ENCODE measurements at regions not wholly inside any gene's neighbourhood (a gene's known extent, or its start where the extent isn't known, plus 50 kb on each side); places are given as distances from the start of the nearest gene placed in this dataset.
"Not testable (repeated sequence)": the region's sequence is repeated elsewhere in the genome, so short reads cannot be mapped to it uniquely, and the experiment has no call there.

DNA sequence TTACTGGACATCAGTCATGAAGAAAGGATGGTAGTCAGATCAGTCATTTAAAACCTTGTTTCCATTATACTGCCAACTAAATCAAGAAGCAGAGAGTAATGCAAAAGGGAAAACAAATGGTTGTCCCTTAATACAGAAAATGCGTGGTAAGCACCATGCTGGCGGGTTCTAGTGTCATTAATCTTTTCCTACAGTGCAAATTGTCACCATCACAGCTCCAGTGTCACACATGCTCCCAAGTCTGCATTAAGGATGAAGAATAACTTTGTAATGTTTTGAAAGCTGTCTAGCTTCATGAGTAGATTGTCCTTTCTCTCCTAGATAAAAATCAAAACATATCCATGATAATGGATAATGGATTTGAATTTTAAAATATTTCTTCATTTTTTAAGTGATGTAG is 735.6 kb downstream of the EPHA7 start:
- DNase-seq (no peak), ATAC-seq (replicated peaks) (no peak)
- H3K27ac Mint-ChIP-seq, result no peak overlapping the region
- H3K4me1 Mint-ChIP-seq, result peaks cover 2 to 12% of the 10 kb centered on the region in 2 donors
- peaks cover 0 to 5% of the 10 kb centered on the region in 2 donors for H3K9me3 Mint-ChIP-seq
- H3K36me3 Mint-ChIP-seq, result no peaks in the 10 kb centered on the region
- no peak overlapping the region for H3K4me3 Mint-ChIP-seq
- no peaks in the 10 kb centered on the region for H3K27me3 Mint-ChIP-seq

DNA sequence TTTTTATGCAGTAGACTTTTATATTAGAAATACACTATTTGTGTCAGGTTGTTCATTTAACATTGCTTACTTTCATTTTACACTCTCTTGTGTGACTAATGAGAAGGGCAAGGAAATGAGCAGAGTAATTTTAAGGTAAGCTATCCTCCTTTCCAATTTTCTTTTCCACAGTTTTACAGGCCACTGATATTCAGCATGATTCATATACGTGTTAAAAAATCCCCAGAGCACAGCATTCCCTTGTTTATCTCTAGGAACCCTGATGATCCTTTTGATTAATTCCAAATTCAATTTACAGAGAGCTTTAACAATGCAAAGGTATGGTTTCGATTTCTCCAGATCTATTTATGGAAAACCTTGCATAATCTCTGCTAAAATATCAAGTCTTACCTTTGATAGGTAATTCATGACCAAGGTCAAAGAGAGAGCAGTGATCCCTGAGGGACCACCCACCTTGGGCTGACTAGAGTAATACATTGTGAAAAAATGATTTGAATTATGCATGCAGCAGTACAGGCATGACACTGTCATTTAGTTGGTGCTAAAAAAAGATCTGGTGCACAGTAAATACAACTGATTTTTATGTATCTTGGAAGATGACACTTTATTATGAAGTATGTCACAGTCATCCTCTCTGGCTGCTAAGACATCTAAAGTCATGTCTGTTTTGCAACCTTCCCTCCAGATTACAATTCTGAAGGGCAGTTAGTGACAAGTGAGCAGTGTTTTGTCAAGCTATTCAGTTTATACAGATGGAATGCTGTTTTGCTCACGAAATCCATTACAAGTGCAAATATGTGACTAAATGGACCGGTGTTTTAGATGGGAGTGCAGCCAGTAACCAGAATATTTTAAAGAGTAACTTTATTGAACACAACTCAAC is 736.6 kb downstream of the EPHA7 start:
- peaks cover 0 to 5% of the 10 kb centered on the region in 2 donors for H3K9me3 Mint-ChIP-seq
- H3K4me3 Mint-ChIP-seq, result no peak overlapping the region
- no peak overlapping the region for H3K27ac Mint-ChIP-seq
- DNase-seq, result no peak
- H3K36me3 Mint-ChIP-seq, result no peaks in the 10 kb centered on the region
- ATAC-seq (replicated peaks), result no peak
- peaks cover 0 to 7% of the 10 kb centered on the region in 2 donors for H3K4me1 Mint-ChIP-seq
- H3K27me3 Mint-ChIP-seq, result no peaks in the 10 kb centered on the region

GRCh38 chr6:92681401-92681800 is 738.0 kb downstream of the EPHA7 start:
- DNase-seq (no peak), ATAC-seq (replicated peaks) (no peak)
- Mint-ChIP-seq H3K27me3 (no peaks in the 10 kb centered on the region), H3K4me3 (no peak overlapping the region), H3K4me1 (no peaks in the 10 kb centered on the region), H3K36me3 (no peaks in the 10 kb centered on the region), H3K27ac (no peak overlapping the region), H3K9me3 (peaks cover 0 to 1% of the 10 kb centered on the region in 2 donors)

GRCh38 chr6:92671462-92671861 is 747.9 kb downstream of the EPHA7 start:
- H3K27ac Mint-ChIP-seq, DNase-seq, H3K4me3 Mint-ChIP-seq, H3K27me3 Mint-ChIP-seq, H3K4me1 Mint-ChIP-seq, H3K36me3 Mint-ChIP-seq: not testable (repeated sequence)
- peak in 1 of 2 donors; percentile 45 for ATAC-seq (replicated peaks)
- H3K9me3 Mint-ChIP-seq, result peaks cover 8 to 10% of the 10 kb centered on the region in 2 donors

DNA sequence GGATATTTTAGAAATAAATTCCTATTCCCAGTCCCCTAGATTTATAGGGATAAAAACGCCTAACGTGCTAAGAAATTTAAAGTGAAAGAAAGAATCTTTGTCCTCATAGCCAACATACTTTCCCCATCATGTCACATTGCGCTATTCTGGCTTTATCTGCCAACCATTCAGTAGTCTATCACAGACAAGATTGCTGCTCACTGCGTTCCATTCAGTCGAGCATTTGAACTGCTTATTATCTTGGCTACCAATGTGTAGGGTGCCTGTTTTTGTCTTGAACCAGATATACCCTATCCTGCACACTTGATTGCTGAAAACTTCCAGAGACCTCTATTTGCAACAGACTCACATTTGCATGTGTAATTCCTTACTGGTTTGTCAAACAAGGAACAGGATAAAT is 751.5 kb downstream of the EPHA7 start:
- peaks cover 4 to 5% of the 10 kb centered on the region in 2 donors for H3K9me3 Mint-ChIP-seq
- no peak overlapping the region for H3K4me3 Mint-ChIP-seq
- no peak for DNase-seq
- H3K27me3 Mint-ChIP-seq, result no peaks in the 10 kb centered on the region
- no peak overlapping the region for H3K27ac Mint-ChIP-seq
- no peak for ATAC-seq (replicated peaks)
- no peaks in the 10 kb centered on the region for H3K36me3 Mint-ChIP-seq
- H3K4me1 Mint-ChIP-seq, result peaks cover 0 to 2% of the 10 kb centered on the region in 2 donors

DNA sequence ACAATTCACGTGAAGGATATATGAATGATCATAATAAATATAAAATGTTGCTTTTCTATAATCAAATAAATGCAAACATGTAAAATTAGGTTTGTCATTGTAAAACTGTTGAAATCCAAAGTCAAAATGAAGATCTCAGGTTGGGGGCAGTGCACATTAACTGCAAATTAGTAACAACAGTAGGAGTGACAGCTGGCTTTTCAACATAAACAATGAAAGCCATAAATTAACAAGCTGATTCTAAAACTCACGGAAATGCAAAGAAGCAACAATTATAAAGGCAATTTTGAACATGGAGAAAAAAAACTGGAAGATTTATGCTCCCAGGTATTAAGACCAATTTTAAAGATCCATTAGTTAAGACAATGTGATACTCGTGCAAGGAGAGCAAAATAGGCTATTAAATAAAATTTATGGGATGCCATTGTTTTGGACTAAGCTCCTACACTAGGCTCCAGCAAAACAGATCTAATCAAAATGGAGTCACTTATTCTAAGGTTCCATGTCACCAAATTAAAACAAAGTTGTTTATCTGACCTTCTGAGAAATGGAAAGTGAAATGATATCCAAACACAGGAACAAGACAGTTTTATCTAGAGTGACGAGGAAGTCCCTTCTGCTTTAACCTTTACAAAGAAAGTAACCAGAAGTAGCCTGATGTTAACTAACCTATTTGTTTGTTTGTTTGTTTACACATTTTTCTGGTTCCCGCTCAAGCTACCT is 770.8 kb downstream of the EPHA7 start:
- H3K4me1 Mint-ChIP-seq, result no peaks in the 10 kb centered on the region
- no peak overlapping the region for H3K4me3 Mint-ChIP-seq
- H3K27ac Mint-ChIP-seq, result no peak overlapping the region
- no peaks in the 10 kb centered on the region for H3K27me3 Mint-ChIP-seq
- peaks cover 0 to 9% of the 10 kb centered on the region in 2 donors for H3K9me3 Mint-ChIP-seq
- ATAC-seq (replicated peaks) (no peak), DNase-seq (no peak)
- H3K36me3 Mint-ChIP-seq, result no peaks in the 10 kb centered on the region

GRCh38 chr6:92647630-92648029 is 771.7 kb downstream of the EPHA7 start:
- ATAC-seq (replicated peaks), result no peak
- no peak for DNase-seq
- H3K9me3 Mint-ChIP-seq, result peaks cover 0 to 8% of the 10 kb centered on the region in 2 donors
- H3K36me3 Mint-ChIP-seq, result no peaks in the 10 kb centered on the region
- H3K27me3 Mint-ChIP-seq, result no peaks in the 10 kb centered on the region
- H3K4me3 Mint-ChIP-seq, result no peak overlapping the region
- no peak overlapping the region for H3K27ac Mint-ChIP-seq
- no peaks in the 10 kb centered on the region for H3K4me1 Mint-ChIP-seq

DNA sequence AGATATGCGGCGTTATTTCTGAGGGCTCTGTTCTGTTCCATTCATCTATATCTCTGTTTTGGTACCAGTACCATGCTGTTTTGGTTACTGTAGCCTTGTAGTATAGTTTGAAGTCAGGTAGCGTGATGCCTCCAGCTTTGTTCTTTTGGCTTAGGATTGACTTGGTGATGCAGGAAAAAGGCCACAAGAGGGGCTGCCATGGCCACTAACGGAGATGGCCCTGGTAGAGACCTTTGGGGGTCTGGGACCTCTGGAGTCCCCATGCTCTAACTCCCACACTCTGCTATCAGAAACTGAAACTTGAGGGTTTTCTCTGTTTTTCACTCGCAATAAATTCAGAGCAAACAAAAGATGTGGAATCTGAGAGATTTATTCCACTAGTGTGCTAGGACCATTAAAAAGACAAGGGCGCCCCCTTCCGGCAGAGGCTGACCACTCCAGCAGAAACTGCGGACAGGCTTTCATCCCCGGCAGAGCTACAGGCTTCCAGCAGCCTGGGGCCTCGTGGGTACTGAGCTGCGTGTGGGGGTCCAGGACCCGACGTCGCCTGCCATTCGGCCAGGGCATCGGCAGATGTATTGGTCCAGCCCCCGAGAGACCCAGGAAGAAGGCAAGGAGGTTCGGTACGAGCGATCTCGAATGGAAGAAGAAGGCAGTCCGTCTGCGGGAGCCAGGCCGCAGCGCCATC is 775.1 kb downstream of the EPHA7 start:
- peak; percentile 0 for DNase-seq
- H3K9me3 Mint-ChIP-seq; H3K4me1 Mint-ChIP-seq; H3K36me3 Mint-ChIP-seq; H3K4me3 Mint-ChIP-seq; H3K27ac Mint-ChIP-seq; ATAC-seq (replicated peaks); H3K27me3 Mint-ChIP-seq: not testable (repeated sequence)

DNA sequence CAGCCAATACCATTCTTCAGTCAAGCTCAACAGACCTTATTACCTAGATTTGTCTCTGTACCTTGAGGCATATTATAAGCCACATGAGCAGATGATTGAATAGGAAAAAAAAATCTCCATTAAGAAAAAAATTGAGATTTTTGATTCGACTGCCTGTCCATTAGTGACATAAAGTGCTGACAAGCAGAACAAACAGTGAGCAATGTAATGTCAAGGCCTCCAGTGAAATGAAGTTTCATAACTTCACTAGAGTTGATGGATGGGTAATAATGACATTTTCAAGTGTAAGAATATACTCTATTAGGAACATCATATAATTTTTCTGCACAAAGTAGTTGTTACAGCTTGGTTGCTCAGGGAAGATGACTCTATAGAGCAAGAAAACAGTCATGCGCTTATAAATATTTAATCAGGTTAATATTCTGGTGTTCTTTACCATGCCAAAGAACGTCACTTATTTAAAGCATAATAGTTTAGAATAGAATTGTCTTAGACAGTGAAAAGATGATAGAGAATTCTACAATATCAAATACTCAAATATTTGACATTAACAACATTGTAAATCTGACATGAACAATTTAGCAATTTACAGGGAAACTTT is 783.7 kb downstream of the EPHA7 start:
- Mint-ChIP-seq H3K4me3 (no peak overlapping the region), H3K36me3 (no peaks in the 10 kb centered on the region), H3K27ac (no peak overlapping the region), H3K9me3 (no peaks in the 10 kb centered on the region), H3K27me3 (no peaks in the 10 kb centered on the region), H3K4me1 (no peaks in the 10 kb centered on the region)
- ATAC-seq (replicated peaks), result no peak
- no peak for DNase-seq

GRCh38 chr6:92634561-92634960 is 784.8 kb downstream of the EPHA7 start:
- DNase-seq (no peak), ATAC-seq (replicated peaks) (no peak)
- Mint-ChIP-seq H3K4me1 (no peaks in the 10 kb centered on the region), H3K27ac (no peak overlapping the region), H3K36me3 (no peaks in the 10 kb centered on the region), H3K4me3 (no peak overlapping the region), H3K27me3 (no peaks in the 10 kb centered on the region), H3K9me3 (no peaks in the 10 kb centered on the region)

DNA sequence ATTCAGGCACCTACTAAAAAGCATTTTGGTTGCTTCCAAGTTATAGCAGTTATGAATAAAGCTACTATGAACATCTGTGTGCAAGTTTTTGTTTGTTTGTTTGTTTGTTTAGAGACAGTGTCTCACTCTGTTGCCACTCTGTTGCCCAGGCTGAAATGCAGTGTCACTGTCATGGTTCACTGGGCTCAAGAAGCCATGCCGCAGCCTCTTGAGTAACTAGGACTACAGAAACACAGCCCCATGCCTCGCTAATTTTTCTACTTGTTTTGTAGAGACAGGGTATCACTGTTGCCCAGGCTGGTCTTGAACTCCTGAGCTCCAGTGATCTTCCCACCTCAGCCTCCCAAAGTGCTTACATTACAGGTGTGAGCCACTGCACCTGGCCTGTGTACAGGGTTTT is 795.9 kb downstream of the EPHA7 start:
- no peak for ATAC-seq (replicated peaks)
- H3K27me3 Mint-ChIP-seq, result no peaks in the 10 kb centered on the region
- H3K4me1 Mint-ChIP-seq, result no peaks in the 10 kb centered on the region
- H3K9me3 Mint-ChIP-seq, result peaks cover 5 to 6% of the 10 kb centered on the region in 2 donors
- H3K4me3 Mint-ChIP-seq, result no peak overlapping the region
- no peak overlapping the region for H3K27ac Mint-ChIP-seq
- no peaks in the 10 kb centered on the region for H3K36me3 Mint-ChIP-seq
- DNase-seq, result no peak

DNA sequence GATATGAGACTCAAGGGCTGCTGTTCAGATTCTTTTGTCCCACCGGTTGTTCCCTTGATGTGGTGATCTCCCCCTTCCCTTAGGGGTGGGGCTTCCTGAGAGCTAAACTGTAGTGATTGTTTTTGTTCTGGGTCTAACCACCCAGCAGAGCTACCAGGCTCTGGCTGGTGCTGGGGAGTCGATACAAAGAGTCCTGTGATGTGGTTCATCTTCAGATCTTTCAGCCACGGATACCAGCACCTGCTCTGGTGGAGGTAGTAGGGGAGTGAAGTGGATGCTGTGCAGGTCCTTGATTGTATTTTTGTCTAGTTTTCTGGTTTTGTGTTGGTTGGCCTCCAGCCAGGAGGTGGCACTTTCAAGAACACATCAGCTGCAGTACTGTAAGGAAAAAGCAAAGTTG is 801.6 kb downstream of the EPHA7 start:
- DNase-seq, result no peak
- Mint-ChIP-seq H3K27me3 (no peaks in the 10 kb centered on the region), H3K4me3 (no peak overlapping the region), H3K4me1 (no peaks in the 10 kb centered on the region), H3K9me3 (peaks cover 7 to 11% of the 10 kb centered on the region in 2 donors), H3K36me3 (no peaks in the 10 kb centered on the region), H3K27ac (no peak overlapping the region)
- ATAC-seq (replicated peaks), result no peak

- Mint-ChIP-seq H3K4me1 (no peaks in the 10 kb centered on the region), H3K36me3 (no peaks in the 10 kb centered on the region), H3K27me3 (no peaks in the 10 kb centered on the region), H3K4me3 (no peak overlapping the region), H3K9me3 (peaks cover 8 to 19% of the 10 kb centered on the region in 2 donors), H3K27ac (no peak overlapping the region)
- no peak for DNase-seq
- ATAC-seq (replicated peaks), result no peak
These were observed 810.6 kb downstream of the EPHA7 start for GRCh38 chr6:92608751-92609150.

DNA sequence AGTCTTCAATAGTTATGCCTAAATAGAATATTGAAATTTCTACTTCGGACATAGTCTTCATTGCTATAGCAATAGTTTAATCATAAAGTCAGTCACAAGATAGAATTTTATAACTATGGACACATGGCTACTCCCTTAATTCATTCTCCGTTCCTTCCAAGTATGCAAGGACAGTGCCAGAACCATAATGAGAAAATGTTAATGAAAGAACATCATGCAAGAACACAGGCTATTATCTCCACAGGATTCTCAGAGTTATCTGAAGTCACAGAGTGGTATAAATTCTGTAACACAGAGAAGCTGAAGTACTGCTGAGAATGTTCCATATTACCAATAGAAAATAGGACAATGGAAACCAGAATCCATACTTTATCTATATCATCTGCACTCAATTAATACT is 826.2 kb downstream of the EPHA7 start:
- no peaks in the 10 kb centered on the region for H3K9me3 Mint-ChIP-seq
- H3K36me3 Mint-ChIP-seq, result no peaks in the 10 kb centered on the region
- H3K4me3 Mint-ChIP-seq, result no peak overlapping the region
- no peak for DNase-seq
- no peak overlapping the region for H3K27ac Mint-ChIP-seq
- H3K27me3 Mint-ChIP-seq, result no peaks in the 10 kb centered on the region
- ATAC-seq (replicated peaks), result no peak
- no peaks in the 10 kb centered on the region for H3K4me1 Mint-ChIP-seq
